NCI-H128 (cell line): ENCODE measurements at regions not wholly inside any gene's neighbourhood (a gene's known extent, or its start where the extent isn't known, plus 50 kb on each side); places are given as distances from the start of the nearest gene placed in this dataset.

Source experiments
- DNase-seq: peaks from one replicate; lab custom pipeline; 2025; ENCODE audit not compliant: unreplicated experiment; lab: John Stamatoyannopoulos, UW

DNA sequence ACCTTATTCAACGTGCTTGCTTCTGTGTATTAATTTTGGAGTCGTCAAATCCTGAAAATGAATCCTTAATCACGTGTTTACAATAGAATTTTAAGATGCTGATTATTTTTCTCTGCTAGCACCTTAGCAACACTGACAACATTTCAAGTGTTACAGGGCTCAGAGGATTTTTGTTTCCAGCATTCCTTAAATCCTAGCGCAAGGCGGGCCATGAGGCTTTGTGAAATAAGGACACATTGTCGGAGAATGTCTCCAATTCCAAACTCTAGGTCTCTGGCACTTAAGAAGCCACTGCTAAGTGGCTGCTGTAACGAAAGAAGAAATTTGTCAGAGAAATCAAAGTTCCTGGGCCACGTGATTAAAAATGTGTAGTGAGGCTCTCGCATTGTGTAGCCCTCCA is 390.9 kb upstream of the CELF2 start:
- no peak for DNase-seq

DNA sequence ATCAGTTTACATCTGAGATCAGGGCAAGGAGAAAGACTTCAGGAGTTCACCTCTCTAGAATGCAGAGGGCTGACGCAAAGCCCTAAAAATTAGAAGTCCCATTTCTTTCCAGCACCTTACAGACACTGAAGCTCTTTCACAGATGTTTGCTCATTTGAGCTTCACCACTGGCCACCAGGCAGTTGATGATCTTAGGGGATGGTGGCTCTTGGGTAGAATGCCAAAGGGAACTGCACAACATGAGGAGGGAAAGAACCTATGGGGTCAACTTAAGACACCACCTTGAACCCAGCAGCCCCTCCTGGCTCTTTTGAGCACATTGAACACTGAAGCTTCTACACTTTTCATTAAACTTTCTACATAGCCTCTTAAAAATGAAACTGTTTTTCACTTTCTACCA is 390.3 kb upstream of the CELF2 start:
- DNase-seq: no peak

DNA sequence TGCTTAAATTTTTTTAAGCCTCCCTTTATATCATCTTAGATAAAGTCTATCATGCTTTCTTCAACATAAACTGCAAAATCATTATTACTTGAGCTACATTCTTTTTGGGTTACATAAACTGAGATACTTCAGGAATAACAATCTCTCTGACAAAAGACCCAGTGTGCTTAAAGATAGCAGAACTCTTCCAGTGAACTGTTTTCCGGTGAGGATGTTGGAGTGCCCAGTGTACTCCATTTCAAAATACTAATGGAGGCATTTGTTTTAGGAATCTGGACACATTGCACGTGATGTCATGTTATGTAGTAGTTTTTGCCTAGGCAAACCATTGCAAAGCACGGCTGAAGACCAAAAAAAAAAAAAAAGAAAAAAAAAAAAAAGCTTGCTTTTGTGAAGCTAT is 388.2 kb upstream of the CELF2 start:
- no peak for DNase-seq

DNA sequence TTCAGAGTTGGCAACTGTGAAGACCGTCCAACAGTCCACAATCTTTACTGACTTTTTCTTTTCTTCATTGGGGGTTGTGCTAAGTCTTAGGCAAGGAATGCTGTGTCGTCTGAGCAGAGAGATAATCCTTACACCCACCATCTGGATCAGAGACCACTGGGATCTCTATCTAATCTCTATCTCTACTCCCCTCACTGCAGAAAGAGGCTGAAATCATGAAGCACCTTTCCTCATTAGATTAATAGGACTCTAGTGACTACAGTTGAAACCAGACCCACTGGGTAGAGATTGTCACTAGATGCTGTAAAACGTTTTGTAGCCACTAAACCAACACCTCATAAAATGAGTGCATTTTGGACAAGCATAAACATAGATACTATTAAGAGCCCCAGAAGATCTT is 387.4 kb upstream of the CELF2 start:
- DNase-seq: no peak

GRCh38 chr10:10630782-10631181 is 386.9 kb upstream of the CELF2 start:
- no peak for DNase-seq

GRCh38 chr10:10642189-10642588 is 375.5 kb upstream of the CELF2 start:
- DNase-seq: no peak

DNA sequence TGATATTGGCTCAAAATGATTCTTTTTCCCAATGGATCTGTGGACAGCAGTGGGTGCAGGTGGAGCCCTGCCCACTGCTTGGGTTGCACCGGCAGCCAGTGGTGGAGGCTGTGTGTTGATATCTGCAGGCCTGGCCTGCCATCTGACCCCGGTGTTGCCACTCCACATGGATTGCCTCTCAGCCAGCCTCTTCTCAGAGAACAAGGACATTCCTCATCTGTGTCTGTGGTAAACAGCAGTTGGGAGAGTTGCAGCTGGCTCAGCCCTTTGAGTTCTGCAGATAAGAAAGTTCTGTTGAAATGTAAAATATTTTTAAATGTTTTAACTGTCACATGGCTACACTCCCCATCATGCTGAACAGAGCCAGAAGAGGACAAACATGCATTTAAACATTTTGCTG is 374.9 kb upstream of the CELF2 start:
- DNase-seq: no peak

DNA sequence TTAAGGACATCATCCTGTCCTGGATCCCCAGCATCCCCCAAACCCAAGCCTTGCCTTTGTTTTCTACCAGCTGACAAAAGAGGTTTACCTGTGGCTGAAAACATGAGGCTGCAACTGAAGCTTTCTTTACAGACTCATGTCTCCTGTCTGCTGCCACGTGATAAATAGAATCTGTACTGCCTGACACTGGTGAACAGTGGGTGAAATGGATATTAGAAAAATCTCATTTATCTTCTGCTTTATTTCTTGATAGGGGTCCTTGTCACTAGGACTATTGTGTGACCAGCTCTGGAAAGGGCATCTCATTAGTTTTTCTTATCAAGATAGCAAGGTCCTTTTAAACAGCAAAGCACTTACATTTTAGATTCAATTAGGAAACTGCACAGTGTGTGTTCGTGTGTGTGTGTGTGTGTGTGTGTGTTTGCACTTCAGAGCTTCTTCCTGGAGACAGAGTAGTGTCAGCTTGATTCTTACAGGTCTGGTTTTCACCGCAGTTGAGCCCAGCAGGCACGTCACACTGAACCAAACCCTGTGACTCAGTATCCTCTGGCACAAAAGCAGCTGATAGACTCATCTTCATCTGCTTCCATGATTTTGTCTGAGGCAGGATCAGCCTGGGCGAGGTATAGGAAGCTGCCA is 373.5 kb upstream of the CELF2 start:
- DNase-seq: no peak

- DNase-seq: no peak
Measured at GRCh38 chr10:10644676-10645385, 372.8 kb upstream of the CELF2 start.

- no peak for DNase-seq
Measured at GRCh38 chr10:10647331-10647730, 370.3 kb upstream of the CELF2 start.

DNA sequence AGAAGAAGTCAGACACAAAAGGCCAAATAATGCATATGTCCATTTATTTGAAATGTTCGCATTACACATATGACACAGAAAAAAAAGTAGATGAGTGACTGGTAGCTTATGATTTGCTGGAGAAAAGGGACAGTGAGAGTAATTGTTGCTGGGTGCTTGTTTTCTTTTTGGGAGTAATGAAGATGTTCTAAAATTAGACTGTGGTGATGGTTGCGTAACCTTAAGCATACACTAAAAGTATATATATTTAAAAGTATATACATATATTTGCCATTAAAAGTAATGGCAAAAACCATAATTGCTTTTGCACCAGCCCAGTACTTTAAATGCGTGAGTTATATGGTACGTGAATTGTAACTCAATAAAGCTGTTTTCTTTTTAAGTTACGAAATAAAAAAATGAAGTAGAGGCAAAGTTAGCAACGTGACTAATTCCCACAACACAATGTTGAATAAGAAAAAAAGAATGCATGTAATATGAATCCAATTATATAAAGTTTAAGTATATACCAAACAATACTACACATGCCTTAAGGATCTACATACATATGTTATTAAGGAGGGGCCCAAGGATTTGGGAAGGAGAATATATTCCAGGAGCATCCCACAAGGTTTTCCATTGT is 360.4 kb upstream of the CELF2 start:
- DNase-seq: no peak

- no peak for DNase-seq
Measured at GRCh38 chr10:10658172-10658785, 359.4 kb upstream of the CELF2 start.

GRCh38 chr10:10660054-10660453 is 357.6 kb upstream of the CELF2 start:
- no peak for DNase-seq

DNA sequence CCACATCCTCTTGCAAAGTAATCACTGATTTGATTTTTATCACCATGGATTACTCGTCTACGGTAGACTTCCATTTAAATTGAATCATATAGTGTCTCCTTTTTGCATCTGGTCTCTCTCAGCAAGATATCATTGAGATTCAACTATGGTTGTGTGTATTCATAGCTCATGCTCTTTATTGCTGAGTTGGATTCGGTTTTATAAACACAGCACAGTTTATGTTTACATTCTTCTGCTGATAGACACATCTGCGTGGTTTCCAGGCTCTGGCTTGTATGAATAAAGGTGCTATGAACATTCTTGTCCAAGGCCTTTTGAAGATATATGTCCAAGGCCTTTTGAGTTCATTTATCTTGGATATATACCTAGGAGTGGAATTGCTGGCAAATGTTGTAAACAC is 356.5 kb upstream of the CELF2 start:
- DNase-seq: no peak

DNA sequence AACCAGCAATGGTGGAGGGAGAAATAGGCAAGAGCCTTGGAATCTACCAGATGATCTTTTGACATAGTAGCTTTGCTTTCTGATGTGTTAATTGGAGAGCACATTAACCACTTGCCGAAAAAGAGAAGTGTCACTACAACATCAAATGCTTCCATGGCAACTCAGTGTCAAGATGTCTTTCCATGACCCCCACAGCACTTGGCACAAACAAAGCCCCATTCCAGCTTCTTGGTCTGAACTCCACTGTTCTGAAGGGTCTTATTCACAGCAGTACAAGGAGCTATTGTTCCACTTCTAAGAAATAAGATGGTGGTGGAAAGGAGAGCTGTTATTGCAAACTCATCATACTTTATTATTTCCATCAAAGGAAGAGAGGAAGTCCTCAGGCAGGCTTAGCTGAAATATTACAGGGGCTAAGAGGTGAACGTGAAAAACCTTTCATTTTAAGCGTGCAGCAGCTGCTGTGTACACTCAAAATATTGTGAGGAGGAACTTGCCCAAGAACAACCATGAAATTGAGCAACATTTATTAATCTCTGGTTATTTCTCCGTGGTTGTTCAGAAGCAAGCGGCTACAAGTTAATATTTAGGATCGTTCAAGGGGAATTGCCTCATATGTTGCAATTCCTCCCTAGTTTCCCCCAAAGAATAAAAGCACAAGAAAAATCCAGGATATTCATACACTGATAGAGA is 354.8 kb upstream of the CELF2 start:
- no peak for DNase-seq

GRCh38 chr10:10663622-10664021 is 354.1 kb upstream of the CELF2 start:
- no peak for DNase-seq

DNA sequence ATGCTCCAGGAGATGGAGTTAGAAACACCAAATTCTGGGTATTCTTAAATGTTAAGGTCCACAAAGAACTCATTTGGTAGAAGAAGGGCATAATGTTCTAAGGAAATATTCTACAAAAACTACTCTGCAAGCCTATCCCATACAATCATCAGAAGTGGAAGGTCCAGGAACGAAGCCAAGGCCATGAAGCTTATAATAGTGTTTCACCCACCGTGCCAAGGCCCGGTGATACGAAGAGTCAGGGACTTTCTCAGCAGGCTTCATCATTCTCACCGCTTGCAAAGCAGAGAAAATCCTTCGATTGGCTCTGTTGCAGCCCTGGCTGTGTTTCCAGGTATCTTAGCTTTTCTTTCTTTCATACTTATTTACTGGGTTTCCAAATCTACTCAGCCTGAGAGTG is 351.9 kb upstream of the CELF2 start:
- no peak for DNase-seq

GRCh38 chr10:10667466-10667865 is 350.2 kb upstream of the CELF2 start:
- no peak for DNase-seq

GRCh38 chr10:10676972-10677371 is 340.7 kb upstream of the CELF2 start:
- no peak for DNase-seq

- peak; percentile 4 for DNase-seq
Measured at GRCh38 chr10:10677479-10677878, 340.2 kb upstream of the CELF2 start.

DNA sequence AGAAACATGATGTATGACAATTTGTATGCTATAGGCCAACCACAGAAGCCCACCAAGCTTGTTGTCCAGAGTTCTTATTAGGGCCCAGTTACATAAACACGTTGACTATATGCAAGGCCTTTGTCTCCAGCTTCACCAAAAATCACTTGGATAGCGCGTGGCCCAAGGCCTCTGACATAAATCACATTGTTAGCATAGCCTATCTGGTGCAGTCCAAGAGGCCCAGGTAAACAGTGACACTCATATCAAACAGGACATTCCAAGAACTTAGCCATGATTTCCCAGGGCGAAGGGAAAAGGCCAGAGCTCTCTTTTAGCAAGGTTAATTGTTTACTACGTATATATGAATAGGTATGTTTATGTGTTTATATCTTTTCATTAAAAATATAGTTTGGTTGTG is 337.2 kb upstream of the CELF2 start:
- DNase-seq: no peak

- no peak for DNase-seq
Measured at GRCh38 chr10:10684972-10685371, 332.7 kb upstream of the CELF2 start.
